PC-3 (cell line): ENCODE measurements at regions not wholly inside any gene's neighbourhood (a gene's known extent, or its start where the extent isn't known, plus 50 kb on each side); places are given as distances from the start of the nearest gene placed in this dataset.

Source experiments
- CTCF ChIP-seq: fragments of 300-600 bp; sonication (generic); conservative IDR thresholded peaks from 2 replicates; pipeline ENCODE4 v1.5.1; 2017; ENCODE audit warnings: antibody characterized with exemption, low read depth, mild to moderate bottlenecking, low read length
- EZH2 ChIP-seq: fragments of 300-600 bp; sonication (generic); IDR thresholded peaks from one replicate; pipeline ENCODE4 v1.6.1; 2017; ENCODE audit warnings: antibody characterized with exemption, mild to moderate bottlenecking, low read length; ENCODE audit not compliant: unreplicated experiment

DNA sequence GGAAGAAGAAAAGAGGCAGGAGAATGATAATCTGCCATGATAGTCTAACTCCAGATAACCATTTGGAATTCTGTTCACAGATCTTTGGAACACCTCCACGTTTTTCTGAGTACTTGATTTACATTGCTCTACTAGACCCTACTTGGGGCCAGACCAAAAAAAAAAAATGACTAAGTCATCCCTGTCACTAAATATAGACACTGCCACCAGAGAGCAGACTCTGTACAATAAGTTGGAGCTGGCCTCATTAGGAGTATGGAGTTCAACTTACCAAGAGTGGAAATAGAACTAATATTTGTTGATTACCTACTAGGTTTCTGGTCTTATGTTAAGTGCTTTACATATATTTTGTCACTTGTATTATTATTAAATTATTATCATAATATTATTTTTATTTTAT, 80.9 kb upstream of the ZNF800 start:
- TF ChIP-seq CTCF: no peak
- TF ChIP-seq EZH2: no peak
